GM12878 (cell line): ENCODE measurements at regions not wholly inside any gene's neighbourhood (a gene's known extent, or its start where the extent isn't known, plus 50 kb on each side); places are given as distances from the start of the nearest gene placed in this dataset.

Experiments used
- ATAC-seq: fragments of 200-7000 bp; cut with Tn5 transposase; 3 replicates; pipeline ENCODE4 v1.9.1; 2020; ENCODE audit warnings: mild to moderate bottlenecking, moderate library complexity
- BruUV-seq: library from RNA; stranded (reverse); fragments of 400-500 nt; replicated peaks from 2 replicates; lab custom pipeline; 2021; lab: Mats Ljungman, UMichigan
- CTCF ChIA-PET: fragments of 300-600 bp; sonication (Branson Sonifier 250); formaldehyde crosslinking; extraction: SDS; loops from one replicate; lab custom pipeline; 2021; ENCODE audit warnings: inconsistent platforms; lab: Yijun Ruan, JAX
- POLR2A ChIA-PET: fragments of 350-600 bp; formaldehyde crosslinking; extraction: SDS; loops from one replicate; lab custom pipeline; 2021; ENCODE audit warnings: inconsistent platforms; lab: Charles Lee
- RAD21 ChIA-PET: fragments of 300-600 bp; sonication (Branson Sonifier 250); formaldehyde crosslinking; loops from one replicate; lab custom pipeline; 2023; ENCODE audit warnings: antibody characterized with exemption; ENCODE audit not compliant: unreplicated experiment; lab: Charles Lee
- SMC1A ChIA-PET: fragments of 300-600 bp; sonication (Branson Sonifier 250); formaldehyde crosslinking; loops from one replicate; lab custom pipeline; 2023; ENCODE audit not compliant: unreplicated experiment, uncharacterized antibody; lab: Charles Lee
- DNase-seq: peaks from one replicate; pipeline ENCODE4 v3.0.0-alpha.2; 2011; ENCODE audit warnings: low read depth, low spot score
- FAIRE-seq: peaks from 3 replicates; lab custom pipeline; 2011; peaks lifted over from hg19 to GRCh38; lab: Jason Lieb, UNC
- H2AFZ ChIP-seq: 2 replicates; pipeline ENCODE4 v1.6.0; 2011; ENCODE audit warnings: low read depth, low read length, control low read depth; ENCODE audit not compliant: control insufficient read depth
- H3K27ac ChIP-seq: 2 replicates; pipeline ENCODE4 v1.5.1; 2011; ENCODE audit warnings: control low read depth; ENCODE audit not compliant: control insufficient read depth, insufficient read depth
- H3K27me3 ChIP-seq, 2 experiments: replicated peaks in 1 of 2; 2 replicates each; pipeline versions ENCODE4 v1.6.0 to v1.6.1; 2011; ENCODE audit warnings: low read length in 1 of 2; ENCODE audit not compliant: control insufficient read depth in 2 of 2, insufficient read depth in 2 of 2
- H3K36me3 ChIP-seq, 2 experiments: 2 replicates each; pipeline ENCODE4 v1.5.1; 2011; ENCODE audit warnings: low read length in 1 of 2; ENCODE audit not compliant: control insufficient read depth in 2 of 2, insufficient read depth in 2 of 2
- H3K4me1 ChIP-seq: 2 replicates; pipeline ENCODE4 v1.6.1; 2011; ENCODE audit warnings: mild to moderate bottlenecking, low read length, moderate library complexity, mixed read lengths; ENCODE audit not compliant: control insufficient read depth, insufficient read depth
- H3K4me2 ChIP-seq: 2 replicates; pipeline ENCODE4 v1.6.0; 2011; ENCODE audit warnings: control low read depth; ENCODE audit not compliant: control insufficient read depth, insufficient read depth
- H3K4me3 ChIP-seq: fragments of 200-600 bp; sonication (generic); 2 replicates; pipeline ENCODE4 v1.5.1; 2016
- H3K79me2 ChIP-seq: 2 replicates; pipeline ENCODE4 v1.6.0; 2011; ENCODE audit warnings: low read length; ENCODE audit not compliant: control insufficient read depth, insufficient read depth
- H3K9ac ChIP-seq: 2 replicates; pipeline ENCODE4 v1.8.0; 2011; ENCODE audit warnings: low read length, control low read depth, mixed read lengths; ENCODE audit not compliant: control insufficient read depth, insufficient read depth
- H3K9me3 ChIP-seq: replicated peaks from 3 replicates; pipeline ENCODE4 v1.5.1; 2011; ENCODE audit warnings: mild to moderate bottlenecking, low read length; ENCODE audit not compliant: control insufficient read depth, insufficient read depth
- H4K20me1 ChIP-seq: 2 replicates; pipeline ENCODE4 v1.6.0; 2011; ENCODE audit not compliant: control insufficient read depth, insufficient read depth
- ATF7 ChIP-seq: fragments of 450-650 bp; IDR thresholded peaks from 2 replicates; pipeline ENCODE4 v1.6.1; 2016; ENCODE audit warnings: low read depth, mild to moderate bottlenecking
- BHLHE40 ChIP-seq, 2 experiments: fragments of 450-650 bp in 1 of 2; IDR thresholded peaks; 2 replicates each; pipeline ENCODE4 v1.6.1; 2011 to 2017; ENCODE audit warnings: low read depth in 2 of 2, borderline replicate concordance in 1 of 2, improper control_type of control experiment in 1 of 2, low read length in 1 of 2, mild to moderate bottlenecking in 1 of 2
- BMI1 ChIP-seq: fragments of 450-650 bp; IDR thresholded peaks from 2 replicates; pipeline ENCODE4 v1.6.1; 2016; ENCODE audit warnings: mild to moderate bottlenecking, moderate library complexity, borderline replicate concordance
- CUX1 ChIP-seq: IDR thresholded peaks from 2 replicates; pipeline ENCODE4 v1.6.1; 2012; ENCODE audit warnings: improper control_type of control experiment, low read depth, low read length; ENCODE audit not compliant: insufficient replicate concordance
- DPF2 ChIP-seq: fragments of 450-650 bp; IDR thresholded peaks from 2 replicates; pipeline ENCODE4 v1.6.1; 2017; ENCODE audit warnings: mild to moderate bottlenecking
- MTA2 ChIP-seq: fragments of 450-650 bp; IDR thresholded peaks from 2 replicates; pipeline ENCODE4 v1.6.1; 2016; ENCODE audit warnings: low read depth, mild to moderate bottlenecking, moderate library complexity
- MTA3 ChIP-seq: IDR thresholded peaks from 2 replicates; pipeline ENCODE4 v1.6.1; 2012; ENCODE audit warnings: low read length, inconsistent platforms, borderline replicate concordance
- NFIC ChIP-seq: IDR thresholded peaks from 2 replicates; pipeline ENCODE4 v1.6.1; 2012; ENCODE audit warnings: low read depth, mild to moderate bottlenecking, inconsistent platforms, low read length, moderate library complexity
- TCF12 ChIP-seq: IDR thresholded peaks from 2 replicates; pipeline ENCODE4 v1.6.1; 2011; ENCODE audit warnings: low read depth, mild to moderate bottlenecking, low read length
- ZBTB33 ChIP-seq: fragments of 450-650 bp; IDR thresholded peaks from 2 replicates; pipeline ENCODE4 v1.6.1; 2017; ENCODE audit warnings: mild to moderate bottlenecking
- ZNF217 ChIP-seq: fragments of 450-650 bp; IDR thresholded peaks from 2 replicates; pipeline ENCODE4 v1.6.1; 2017; ENCODE audit warnings: antibody characterized with exemption, mild to moderate bottlenecking
- WGBS: methylation state at CpG from one replicate; pipeline ENCODE4 v1.1.6; 2016; ENCODE audit warnings: low lambda C conversion rate; ENCODE audit not compliant: insufficient replicate concordance, insufficient coverage; ENCODE audit errors: missing lambda C conversion rate; 5-methylcytosine and 5-hydroxymethylcytosine counted together
- in situ Hi-C: fragments of 300-500 bp; cut with MboI; formaldehyde crosslinking; loops from 9 replicates; pipeline ENCODE4 v1.14.3; 2018; ENCODE audit warnings: mixed read lengths
- intact Hi-C: fragments of 100-400 bp; cut with micrococcal nuclease; formaldehyde crosslinking; loops from one replicate; pipeline ENCODE4 v1.14.2; 2022; ENCODE audit not compliant: unreplicated experiment
- TF ChIP-seq, protein P1 (sequence below): fragments of 450-650 bp; conservative IDR thresholded peaks from 2 replicates; pipeline ENCODE4 v1.6.1; 2017; ENCODE audit warnings: mild to moderate bottlenecking, moderate library complexity
- TF ChIP-seq, protein P2 (sequence below): fragments of 450-650 bp; IDR thresholded peaks from 2 replicates; pipeline ENCODE4 v1.6.1; 2017; ENCODE audit warnings: antibody characterized with exemption, mild to moderate bottlenecking, moderate library complexity

DNA sequence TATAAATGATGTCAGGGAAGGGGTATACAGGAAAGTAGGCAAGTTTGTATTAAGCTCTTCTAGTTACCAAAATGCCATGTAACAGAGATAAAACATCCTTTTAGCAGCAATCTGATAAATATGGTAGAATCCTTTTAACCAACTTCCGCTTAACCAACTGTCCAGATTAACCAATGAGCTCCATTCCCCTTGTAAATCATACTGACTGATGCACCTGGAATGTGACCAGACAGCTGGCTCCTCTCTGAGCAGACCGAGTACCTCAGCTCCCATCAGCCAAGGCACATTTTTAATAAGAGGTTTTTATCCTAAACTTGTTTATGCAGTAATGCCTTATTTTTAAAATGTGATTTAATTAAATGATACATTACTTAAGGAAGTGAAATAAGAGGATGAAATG lies 66.4 kb downstream of the KLF12 start:
- WGBS = 92% methylated on average over 2 of the region's 2 CpGs
- H3K36me3 ChIP-seq = no peaks in the 10 kb centered on the region
- ChIA-PET SMC1A (interaction anchor here (0.6 to 1.4 kb wide), 7 partner anchors 14 to 72 kb away, joined by 3 to 4 read pairs (median 3); no protein-coding TSS in a partner anchor), POLR2A (no interaction called here), RAD21 (no interaction called here), CTCF (interaction anchor here (0.7 to 1.8 kb wide), 2 partner anchors 13 to 956 kb away, joined by 4 to 5 read pairs; no protein-coding TSS in a partner anchor)
- DNase-seq (no peak), FAIRE-seq (no peak), ATAC-seq (no peak)
- H3K27ac ChIP-seq = no peak overlapping the region
- peaks cover 14% of the 10 kb centered on the region for H3K4me1 ChIP-seq
- intact Hi-C loops (no loop called here), in situ Hi-C loops (no loop called here)
- no TSS peak for BruUV-seq
- H2AFZ ChIP-seq = no peak overlapping the region
- H3K9ac ChIP-seq = no peak overlapping the region
- H3K9me3 ChIP-seq = no peaks in the 10 kb centered on the region; the same call in 2 of the 3 replicates
- no peaks in the 10 kb centered on the region for H3K27me3 ChIP-seq
- H3K79me2 ChIP-seq = peaks cover 2% of the 10 kb centered on the region
- no peak overlapping the region for H3K4me3 ChIP-seq
- no peaks in the 10 kb centered on the region for H4K20me1 ChIP-seq
- H3K4me2 ChIP-seq = no peak overlapping the region
- no peak for TF ChIP-seq MTA3
- TF ChIP-seq BHLHE40 (IDR thresholded peaks at IDR 0.05; ENCODE audit: borderline replicate concordance in 1 of 2, low read depth in 2 of 2, low read length in 1 of 2) = no peak
- TF ChIP-seq MTA2 = no peak
- TF ChIP-seq ZNF217 = no peak
- no peak for TF ChIP-seq TCF12
- TF ChIP-seq, protein P1, sequence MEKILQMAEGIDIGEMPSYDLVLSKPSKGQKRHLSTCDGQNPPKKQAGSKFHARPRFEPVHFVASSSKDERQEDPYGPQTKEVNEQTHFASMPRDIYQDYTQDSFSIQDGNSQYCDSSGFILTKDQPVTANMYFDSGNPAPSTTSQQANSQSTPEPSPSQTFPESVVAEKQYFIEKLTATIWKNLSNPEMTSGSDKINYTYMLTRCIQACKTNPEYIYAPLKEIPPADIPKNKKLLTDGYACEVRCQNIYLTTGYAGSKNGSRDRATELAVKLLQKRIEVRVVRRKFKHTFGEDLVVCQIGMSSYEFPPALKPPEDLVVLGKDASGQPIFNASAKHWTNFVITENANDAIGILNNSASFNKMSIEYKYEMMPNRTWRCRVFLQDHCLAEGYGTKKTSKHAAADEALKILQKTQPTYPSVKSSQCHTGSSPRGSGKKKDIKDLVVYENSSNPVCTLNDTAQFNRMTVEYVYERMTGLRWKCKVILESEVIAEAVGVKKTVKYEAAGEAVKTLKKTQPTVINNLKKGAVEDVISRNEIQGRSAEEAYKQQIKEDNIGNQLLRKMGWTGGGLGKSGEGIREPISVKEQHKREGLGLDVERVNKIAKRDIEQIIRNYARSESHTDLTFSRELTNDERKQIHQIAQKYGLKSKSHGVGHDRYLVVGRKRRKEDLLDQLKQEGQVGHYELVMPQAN = no peak
- no peak for TF ChIP-seq BMI1
- no peak for TF ChIP-seq ZBTB33
- no peak for TF ChIP-seq CUX1
- TF ChIP-seq, protein P2, sequence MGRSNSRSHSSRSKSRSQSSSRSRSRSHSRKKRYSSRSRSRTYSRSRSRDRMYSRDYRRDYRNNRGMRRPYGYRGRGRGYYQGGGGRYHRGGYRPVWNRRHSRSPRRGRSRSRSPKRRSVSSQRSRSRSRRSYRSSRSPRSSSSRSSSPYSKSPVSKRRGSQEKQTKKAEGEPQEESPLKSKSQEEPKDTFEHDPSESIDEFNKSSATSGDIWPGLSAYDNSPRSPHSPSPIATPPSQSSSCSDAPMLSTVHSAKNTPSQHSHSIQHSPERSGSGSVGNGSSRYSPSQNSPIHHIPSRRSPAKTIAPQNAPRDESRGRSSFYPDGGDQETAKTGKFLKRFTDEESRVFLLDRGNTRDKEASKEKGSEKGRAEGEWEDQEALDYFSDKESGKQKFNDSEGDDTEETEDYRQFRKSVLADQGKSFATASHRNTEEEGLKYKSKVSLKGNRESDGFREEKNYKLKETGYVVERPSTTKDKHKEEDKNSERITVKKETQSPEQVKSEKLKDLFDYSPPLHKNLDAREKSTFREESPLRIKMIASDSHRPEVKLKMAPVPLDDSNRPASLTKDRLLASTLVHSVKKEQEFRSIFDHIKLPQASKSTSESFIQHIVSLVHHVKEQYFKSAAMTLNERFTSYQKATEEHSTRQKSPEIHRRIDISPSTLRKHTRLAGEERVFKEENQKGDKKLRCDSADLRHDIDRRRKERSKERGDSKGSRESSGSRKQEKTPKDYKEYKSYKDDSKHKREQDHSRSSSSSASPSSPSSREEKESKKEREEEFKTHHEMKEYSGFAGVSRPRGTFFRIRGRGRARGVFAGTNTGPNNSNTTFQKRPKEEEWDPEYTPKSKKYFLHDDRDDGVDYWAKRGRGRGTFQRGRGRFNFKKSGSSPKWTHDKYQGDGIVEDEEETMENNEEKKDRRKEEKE = no peak
- TF ChIP-seq DPF2 = no peak
- no peak for TF ChIP-seq ATF7
- TF ChIP-seq NFIC = no peak
